ENCODE measurements at regions not wholly inside any gene's neighbourhood (a gene's known extent, or its start where the extent isn't known, plus 50 kb on each side); places are given as distances from the start of the nearest gene placed in this dataset.

DNA sequence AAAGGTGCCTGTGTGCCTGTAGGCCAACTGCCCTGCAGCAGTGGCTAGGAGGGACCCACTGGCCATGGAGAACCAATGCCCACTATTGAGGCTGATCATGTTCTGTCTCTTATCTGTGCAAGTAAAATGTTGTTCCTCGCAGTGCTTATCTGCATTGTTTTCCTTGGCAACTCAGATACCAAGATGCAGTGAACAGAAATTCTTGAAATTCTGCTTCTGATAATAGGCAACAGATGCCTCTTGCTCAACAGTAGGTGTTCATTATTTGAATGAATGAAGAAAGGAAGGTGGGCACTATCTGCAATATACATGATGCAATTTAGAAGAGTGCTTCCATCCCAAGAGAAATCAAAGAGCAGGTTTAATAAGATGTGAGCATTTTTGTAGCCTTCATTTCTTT, 232.2 kb downstream of the NUAK1 start:
- TF ChIP-seq, protein P1, sequence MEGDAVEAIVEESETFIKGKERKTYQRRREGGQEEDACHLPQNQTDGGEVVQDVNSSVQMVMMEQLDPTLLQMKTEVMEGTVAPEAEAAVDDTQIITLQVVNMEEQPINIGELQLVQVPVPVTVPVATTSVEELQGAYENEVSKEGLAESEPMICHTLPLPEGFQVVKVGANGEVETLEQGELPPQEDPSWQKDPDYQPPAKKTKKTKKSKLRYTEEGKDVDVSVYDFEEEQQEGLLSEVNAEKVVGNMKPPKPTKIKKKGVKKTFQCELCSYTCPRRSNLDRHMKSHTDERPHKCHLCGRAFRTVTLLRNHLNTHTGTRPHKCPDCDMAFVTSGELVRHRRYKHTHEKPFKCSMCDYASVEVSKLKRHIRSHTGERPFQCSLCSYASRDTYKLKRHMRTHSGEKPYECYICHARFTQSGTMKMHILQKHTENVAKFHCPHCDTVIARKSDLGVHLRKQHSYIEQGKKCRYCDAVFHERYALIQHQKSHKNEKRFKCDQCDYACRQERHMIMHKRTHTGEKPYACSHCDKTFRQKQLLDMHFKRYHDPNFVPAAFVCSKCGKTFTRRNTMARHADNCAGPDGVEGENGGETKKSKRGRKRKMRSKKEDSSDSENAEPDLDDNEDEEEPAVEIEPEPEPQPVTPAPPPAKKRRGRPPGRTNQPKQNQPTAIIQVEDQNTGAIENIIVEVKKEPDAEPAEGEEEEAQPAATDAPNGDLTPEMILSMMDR (IDR thresholded peaks at IDR 0.05), result no peak
- TF ChIP-seq POLR2AphosphoS5 (IDR thresholded peaks at IDR 0.05), result no peak
- no peak for TF ChIP-seq POLR2A (IDR thresholded peaks at IDR 0.05)
